OCI-LY7 (cell line): ENCODE measurements at regions not wholly inside any gene's neighbourhood (a gene's known extent, or its start where the extent isn't known, plus 50 kb on each side); places are given as distances from the start of the nearest gene placed in this dataset.

ENCODE experiments used
- BruUV-seq: library from RNA; stranded (reverse); fragments of 400-500 nt; replicated peaks from 2 replicates; lab custom pipeline; 2021; lab: Mats Ljungman, UMichigan
- CTCF ChIA-PET: fragments of 300-600 bp; sonication (Branson Sonifier 250); formaldehyde crosslinking; loops from one replicate; lab custom pipeline; 2022; ENCODE audit warnings: antibody characterized with exemption; ENCODE audit not compliant: unreplicated experiment; lab: Charles Lee
- POLR2A ChIA-PET: fragments of 300-600 bp; sonication (Branson Sonifier 250); formaldehyde crosslinking; loops from one replicate; lab custom pipeline; 2022; ENCODE audit warnings: antibody characterized with exemption; lab: Charles Lee
- DNase-seq: peaks from one replicate; pipeline ENCODE4 v3.0.0-alpha.2; 2015; ENCODE audit warnings: low spot score
- H2AFZ ChIP-seq: fragments of 200-600 bp; sonication (generic), shearing (Covaris generic); 2 replicates; pipeline ENCODE4 v1.6.1; 2014; ENCODE audit warnings: mild to moderate bottlenecking, antibody characterized with exemption, low read length, moderate library complexity
- H3K27ac ChIP-seq: fragments of 200-600 bp; sonication (generic); 2 replicates; pipeline ENCODE4 v1.5.1; 2014; ENCODE audit warnings: mixed run types, low read depth, mild to moderate bottlenecking, moderate library complexity, low read length, inconsistent platforms; ENCODE audit not compliant: poor library complexity, severe bottlenecking
- H3K36me3 ChIP-seq: fragments of 200-600 bp; sonication (generic); 2 replicates; pipeline ENCODE4 v1.6.1; 2014; ENCODE audit warnings: mild to moderate bottlenecking, antibody characterized with exemption, low read length, moderate library complexity, mixed read lengths; ENCODE audit not compliant: insufficient read depth
- H3K4me1 ChIP-seq: fragments of 200-600 bp; sonication (generic); 2 replicates; pipeline ENCODE4 v1.5.1; 2014; ENCODE audit warnings: mild to moderate bottlenecking, low read length; ENCODE audit not compliant: insufficient read depth, poor library complexity, severe bottlenecking
- H3K4me2 ChIP-seq: fragments of 200-600 bp; sonication (generic); 2 replicates; pipeline ENCODE4 v1.6.1; 2014; ENCODE audit warnings: mild to moderate bottlenecking, low read length
- H3K4me3 ChIP-seq: fragments of 200-600 bp; sonication (generic); 2 replicates; pipeline ENCODE4 v1.5.1; 2014; ENCODE audit warnings: mild to moderate bottlenecking, low read depth, low read length; ENCODE audit not compliant: poor library complexity, severe bottlenecking
- H3K79me2 ChIP-seq: fragments of 200-600 bp; sonication (generic); 2 replicates; pipeline ENCODE4 v1.6.1; 2016; ENCODE audit warnings: low read depth, mild to moderate bottlenecking, low read length, moderate library complexity, mixed read lengths; ENCODE audit not compliant: insufficient read depth
- H3K9me2 ChIP-seq: fragments of 200-600 bp; sonication (generic); 2 replicates; pipeline ENCODE4 v1.6.1; 2016; ENCODE audit warnings: mild to moderate bottlenecking, low read length, mixed read lengths; ENCODE audit not compliant: insufficient read depth
- H3K9me3 ChIP-seq: fragments of 200-600 bp; sonication (generic); 2 replicates; pipeline ENCODE4 v1.6.1; 2014; ENCODE audit warnings: mild to moderate bottlenecking, mixed run types, low read length, mixed read lengths
- H4K20me1 ChIP-seq: fragments of 200-600 bp; sonication (generic); 2 replicates; pipeline ENCODE4 v1.6.1; 2014; ENCODE audit warnings: mild to moderate bottlenecking, antibody characterized with exemption, low read length, moderate library complexity, mixed read lengths; ENCODE audit not compliant: insufficient read depth
- CTCF ChIP-seq: fragments of 200-600 bp; sonication (generic); conservative IDR thresholded peaks from 2 replicates; pipeline ENCODE4 v1.5.1; 2014; ENCODE audit warnings: mild to moderate bottlenecking, antibody characterized with exemption, low read length, moderate library complexity, mixed read lengths
- EZH2phosphoT487 ChIP-seq: fragments of 200-600 bp; sonication (generic); IDR thresholded peaks from 2 replicates; pipeline ENCODE4 v1.6.1; 2018; ENCODE audit warnings: low read depth, borderline replicate concordance, mild to moderate bottlenecking, mixed run types, antibody characterized with exemption, low read length, moderate library complexity, mixed read lengths
- intact Hi-C: fragments of 100-400 bp; cut with micrococcal nuclease; formaldehyde crosslinking; loops from one replicate; pipeline ENCODE4 v1.10.0; 2022; ENCODE audit not compliant: unreplicated experiment

- Histone ChIP-seq H3K9me3 (no peaks in the 10 kb centered on the region), H3K4me2 (no peak overlapping the region), H3K4me1 (no peaks in the 10 kb centered on the region), H4K20me1 (no peaks in the 10 kb centered on the region), H3K4me3 (no peak overlapping the region), H3K36me3 (no peaks in the 10 kb centered on the region), H3K79me2 (no peaks in the 10 kb centered on the region), H3K9me2 (no peaks in the 10 kb centered on the region), H2AFZ (no peak overlapping the region), H3K27ac (no peak overlapping the region)
- intact Hi-C loops = no loop called here
- CTCF ChIA-PET = no interaction called here
- TF ChIP-seq CTCF (no peak), EZH2phosphoT487 (no peak)
- POLR2A ChIA-PET = interaction anchor here (0.7 kb wide), 1 partner anchor 81 kb away, joined by 3 read pairs; no protein-coding TSS in a partner anchor
- BruUV-seq = no TSS peak
- DNase-seq = no peak
Measured at GRCh38 chr11:32256466-32256865, 165.6 kb downstream of the RCN1 start.

DNA sequence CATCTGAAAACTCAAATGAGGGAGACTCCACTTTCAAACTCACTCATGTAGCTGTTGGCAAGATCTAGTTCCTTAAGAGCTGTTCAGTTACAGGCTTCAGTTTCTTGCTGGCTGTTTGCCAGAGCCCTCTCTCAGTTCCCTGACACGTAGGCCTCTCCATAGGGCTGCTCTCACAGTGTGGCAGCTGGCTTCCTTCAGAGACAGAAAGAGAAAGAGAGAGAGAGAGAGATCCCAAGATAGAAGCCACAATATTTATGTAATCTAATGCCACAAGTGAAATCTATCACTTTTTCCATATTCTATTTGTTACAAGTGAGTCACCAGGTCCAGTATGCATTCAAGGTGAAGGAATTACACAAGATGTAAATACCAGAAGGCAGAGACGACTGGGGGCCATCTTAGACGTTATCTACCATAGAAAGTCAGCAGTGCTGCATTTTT lies 168.8 kb downstream of the RCN1 start:
- intact Hi-C loops = no loop called here
- DNase-seq = no peak

More for the DNA sequence above, 168.8 kb downstream of the RCN1 start:
- Histone ChIP-seq H3K4me3 (no peak overlapping the region), H3K9me3 (no peaks in the 10 kb centered on the region), H2AFZ (no peak overlapping the region), H3K9me2 (no peaks in the 10 kb centered on the region), H3K27ac (no peak overlapping the region), H3K79me2 (no peaks in the 10 kb centered on the region), H3K4me1 (no peaks in the 10 kb centered on the region), H4K20me1 (no peaks in the 10 kb centered on the region), H3K36me3 (no peaks in the 10 kb centered on the region), H3K4me2 (no peak overlapping the region)
- ChIA-PET POLR2A (interaction anchor here (0.6 kb wide), 1 partner anchor 472 kb away, joined by 3 read pairs; no protein-coding TSS in a partner anchor), CTCF (no interaction called here)
- TF ChIP-seq CTCF (no peak), EZH2phosphoT487 (no peak)
- BruUV-seq = no TSS peak
